Activated B cell treated with CpG ODN at 0.5 μM for 24 hours (primary cell): ENCODE measurements at regions not wholly inside any gene's neighbourhood (a gene's known extent, or its start where the extent isn't known, plus 50 kb on each side); places are given as distances from the start of the nearest gene placed in this dataset.
"Not testable (repeated sequence)": the region's sequence is repeated elsewhere in the genome, so short reads cannot be mapped to it uniquely, and the experiment has no call there.

Experiments used
- ATAC-seq: fragments of 200-7000 bp; cut with Tn5 transposase; one replicate; pipeline ENCODE4 v1.10.0; 2021; ENCODE audit warnings: low read depth, mild to moderate bottlenecking, moderate library complexity
- CTCF ChIA-PET: fragments of 350-600 bp; sonication (Branson Sonifier 250); formaldehyde crosslinking; loops from one replicate; lab custom pipeline; 2021; ENCODE audit warnings: antibody characterized with exemption; lab: Charles Lee
- POLR2A ChIA-PET: fragments of 350-600 bp; sonication (Branson Sonifier 250); formaldehyde crosslinking; loops from one replicate; lab custom pipeline; 2021; ENCODE audit warnings: antibody characterized with exemption; lab: Charles Lee
- DNase-seq: peaks from one replicate; pipeline ENCODE4 v3.0.0; 2022
- H3K27ac Mint-ChIP-seq: one replicate; pipeline ENCODE4 v1.8.0; 2020; ENCODE audit warnings: mixed read lengths
- H3K27me3 Mint-ChIP-seq: one replicate; pipeline ENCODE4 v1.8.0; 2021; ENCODE audit warnings: mixed read lengths
- H3K36me3 Mint-ChIP-seq: one replicate; pipeline ENCODE4 v1.8.0; 2021; ENCODE audit warnings: low read depth, mixed read lengths
- H3K4me1 Mint-ChIP-seq: one replicate; pipeline ENCODE4 v1.8.0; 2021; ENCODE audit warnings: mixed read lengths
- H3K4me3 Mint-ChIP-seq: one replicate; pipeline ENCODE4 v1.8.0; 2020; ENCODE audit warnings: mild to moderate bottlenecking, mixed read lengths
- H3K9me3 Mint-ChIP-seq: one replicate; pipeline ENCODE4 v1.8.0; 2020; ENCODE audit warnings: mixed read lengths
- intact Hi-C: fragments of 100-400 bp; cut with micrococcal nuclease; formaldehyde crosslinking; loops from one replicate; pipeline ENCODE4 v1.15.1; 2024
- TF ChIP-seq, protein P1 (sequence below): fragments of 200-600 bp; IDR thresholded peaks from one replicate; pipeline ENCODE4 v1.8.0; 2022; ENCODE audit warnings: antibody characterized with exemption, mild to moderate bottlenecking

GRCh38 chr17:72382971-72383722 lies 262.3 kb downstream of the SOX9 start:
- Mint-ChIP-seq H3K36me3 (no peaks in the 10 kb centered on the region), H3K4me3 (no peak overlapping the region), H3K9me3 (no peaks in the 10 kb centered on the region), H3K4me1 (no peaks in the 10 kb centered on the region), H3K27ac (no peak overlapping the region), H3K27me3 (peaks cover 6% of the 10 kb centered on the region)
- TF ChIP-seq, protein P1, sequence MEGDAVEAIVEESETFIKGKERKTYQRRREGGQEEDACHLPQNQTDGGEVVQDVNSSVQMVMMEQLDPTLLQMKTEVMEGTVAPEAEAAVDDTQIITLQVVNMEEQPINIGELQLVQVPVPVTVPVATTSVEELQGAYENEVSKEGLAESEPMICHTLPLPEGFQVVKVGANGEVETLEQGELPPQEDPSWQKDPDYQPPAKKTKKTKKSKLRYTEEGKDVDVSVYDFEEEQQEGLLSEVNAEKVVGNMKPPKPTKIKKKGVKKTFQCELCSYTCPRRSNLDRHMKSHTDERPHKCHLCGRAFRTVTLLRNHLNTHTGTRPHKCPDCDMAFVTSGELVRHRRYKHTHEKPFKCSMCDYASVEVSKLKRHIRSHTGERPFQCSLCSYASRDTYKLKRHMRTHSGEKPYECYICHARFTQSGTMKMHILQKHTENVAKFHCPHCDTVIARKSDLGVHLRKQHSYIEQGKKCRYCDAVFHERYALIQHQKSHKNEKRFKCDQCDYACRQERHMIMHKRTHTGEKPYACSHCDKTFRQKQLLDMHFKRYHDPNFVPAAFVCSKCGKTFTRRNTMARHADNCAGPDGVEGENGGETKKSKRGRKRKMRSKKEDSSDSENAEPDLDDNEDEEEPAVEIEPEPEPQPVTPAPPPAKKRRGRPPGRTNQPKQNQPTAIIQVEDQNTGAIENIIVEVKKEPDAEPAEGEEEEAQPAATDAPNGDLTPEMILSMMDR: no peak
- no peak for DNase-seq
- ChIA-PET POLR2A (no interaction called here), CTCF (no interaction called here)
- ATAC-seq: no peak
- intact Hi-C loops: no loop called here

DNA sequence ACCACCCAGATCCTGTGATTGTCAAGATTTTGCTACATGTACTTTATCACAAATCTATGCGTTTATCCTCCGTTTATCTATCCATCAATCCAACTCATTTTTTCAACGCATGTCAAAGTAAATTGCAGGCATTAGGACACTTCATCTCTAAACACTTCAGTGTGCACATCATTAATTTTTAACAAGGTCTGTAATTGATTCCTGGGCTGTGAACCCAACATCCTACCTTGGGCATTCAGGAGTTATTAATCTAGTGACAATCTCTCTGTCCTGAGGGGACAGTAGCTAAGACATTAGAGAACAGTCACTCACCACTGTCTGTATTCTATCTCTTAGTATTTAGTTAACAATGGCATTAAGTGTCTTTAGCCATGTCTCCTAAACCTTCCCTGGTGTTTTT lies 264.7 kb downstream of the SOX9 start:
- no peaks in the 10 kb centered on the region for H3K4me1 Mint-ChIP-seq
- no peaks in the 10 kb centered on the region for H3K36me3 Mint-ChIP-seq
- ATAC-seq (no peak), DNase-seq (no peak)
- H3K4me3 Mint-ChIP-seq: no peak overlapping the region
- peaks cover 6% of the 10 kb centered on the region for H3K27me3 Mint-ChIP-seq
- TF ChIP-seq, protein P1: no peak
- POLR2A ChIA-PET: no interaction called here
- no peak overlapping the region for H3K27ac Mint-ChIP-seq
- intact Hi-C loops: no loop called here
- H3K9me3 Mint-ChIP-seq: no peaks in the 10 kb centered on the region
- CTCF ChIA-PET: no interaction called here

GRCh38 chr17:72386173-72386572 lies 265.4 kb downstream of the SOX9 start:
- not testable (repeated sequence) for H3K4me1 Mint-ChIP-seq, ATAC-seq

DNA sequence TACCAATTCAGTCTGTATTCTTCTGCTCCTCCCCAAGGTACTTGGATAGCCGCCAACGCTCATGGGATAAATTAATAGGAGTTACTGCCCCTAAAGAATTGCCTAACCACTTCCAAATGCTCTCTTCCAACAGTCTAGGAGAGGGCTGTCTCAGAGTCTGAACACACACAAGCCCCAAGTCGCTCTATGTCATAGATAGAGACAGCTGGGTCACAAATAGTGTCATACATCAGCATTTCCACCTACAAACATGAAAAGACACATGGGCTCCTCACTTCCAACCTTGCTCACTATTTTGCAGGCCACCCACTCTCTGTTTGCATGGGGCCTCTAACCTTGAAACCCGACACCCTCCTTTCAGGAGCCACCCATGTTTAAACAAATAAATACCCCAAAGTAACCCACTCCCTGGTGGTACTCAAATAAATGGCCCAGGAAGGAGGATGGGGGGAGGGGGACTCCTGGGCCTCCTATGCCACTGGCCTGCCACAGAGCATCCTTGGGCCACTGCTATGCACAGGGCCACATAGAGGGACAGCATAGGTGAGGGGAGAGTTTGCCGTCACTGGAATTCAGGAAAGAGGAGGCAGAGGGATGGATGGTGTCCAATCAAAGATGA lies 265.9 kb downstream of the SOX9 start:
- TF ChIP-seq, protein P1: no peak
- Mint-ChIP-seq H3K9me3 (no peaks in the 10 kb centered on the region), H3K27me3 (peaks cover 6% of the 10 kb centered on the region), H3K36me3 (no peaks in the 10 kb centered on the region), H3K4me1 (no peaks in the 10 kb centered on the region), H3K4me3 (no peak overlapping the region), H3K27ac (no peak overlapping the region)
- DNase-seq: no peak
- ChIA-PET POLR2A (no interaction called here), CTCF (no interaction called here)
- ATAC-seq: no peak
- intact Hi-C loops: no loop called here

More at GRCh38 chr17:72386173-72386572, 265.4 kb downstream of the SOX9 start:
- H3K27me3 Mint-ChIP-seq, CTCF ChIA-PET, H3K36me3 Mint-ChIP-seq, DNase-seq, H3K27ac Mint-ChIP-seq, H3K4me3 Mint-ChIP-seq, H3K9me3 Mint-ChIP-seq, intact Hi-C loops, POLR2A ChIA-PET: not testable (repeated sequence)

DNA sequence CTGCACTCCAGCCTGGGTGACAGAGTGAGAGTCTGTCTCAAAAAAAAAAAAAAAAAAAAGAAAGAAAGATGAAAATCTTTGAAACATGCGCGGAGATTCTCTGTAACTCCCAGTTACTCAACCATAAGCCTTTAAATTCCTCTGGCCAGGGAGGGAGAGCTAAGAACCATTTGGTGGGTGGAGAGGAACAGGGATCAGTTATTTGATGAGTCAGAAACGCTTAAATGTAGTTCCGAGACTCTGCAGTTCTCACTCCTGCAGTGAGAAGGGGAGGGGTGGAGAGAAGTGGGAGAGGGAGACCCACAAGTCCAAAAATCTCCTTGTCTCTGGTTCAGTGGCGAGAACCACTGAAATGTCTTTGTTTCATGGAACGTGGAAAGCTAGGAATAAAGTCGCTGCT lies 266.7 kb downstream of the SOX9 start:
- no peak overlapping the region for H3K27ac Mint-ChIP-seq
- ATAC-seq (no peak), DNase-seq (no peak)
- H3K9me3 Mint-ChIP-seq: no peaks in the 10 kb centered on the region
- H3K4me3 Mint-ChIP-seq: no peak overlapping the region
- intact Hi-C loops: no loop called here
- ChIA-PET CTCF (no interaction called here), POLR2A (no interaction called here)
- TF ChIP-seq, protein P1: no peak
- peaks cover 5% of the 10 kb centered on the region for H3K27me3 Mint-ChIP-seq
- H3K4me1 Mint-ChIP-seq: peaks cover 2% of the 10 kb centered on the region
- no peaks in the 10 kb centered on the region for H3K36me3 Mint-ChIP-seq
